Ovary (tissue), 3 donors: ENCODE measurements at regions not wholly inside any gene's neighbourhood (a gene's known extent, or its start where the extent isn't known, plus 50 kb on each side); places are given as distances from the start of the nearest gene placed in this dataset.

Experiments used
- EP300 ChIP-seq: sonication (generic); formaldehyde crosslinking; IDR thresholded peaks from one replicate; pipeline ENCODE4 v1.6.1; 2017; ENCODE audit warnings: antibody characterized with exemption
- POLR2A ChIP-seq: fragments of 450-650 bp; IDR thresholded peaks from one replicate; pipeline ENCODE4 v1.6.1; 2017; ENCODE audit warnings: antibody characterized with exemption, mild to moderate bottlenecking, moderate library complexity
- TF ChIP-seq, protein P1 (sequence below), 3 donors: fragments of 450-650 bp in 2 of 3; fragments of 200-600 bp in 1 of 3; IDR thresholded peaks; one replicate each; pipeline versions ENCODE4 v1.5.1 to v1.8.0; 2016 to 2022; ENCODE audit warnings: antibody characterized with exemption in 3 of 3, mild to moderate bottlenecking in 1 of 3
- donor health status: DM: no; HTN: no; CAD: no.

DNA sequence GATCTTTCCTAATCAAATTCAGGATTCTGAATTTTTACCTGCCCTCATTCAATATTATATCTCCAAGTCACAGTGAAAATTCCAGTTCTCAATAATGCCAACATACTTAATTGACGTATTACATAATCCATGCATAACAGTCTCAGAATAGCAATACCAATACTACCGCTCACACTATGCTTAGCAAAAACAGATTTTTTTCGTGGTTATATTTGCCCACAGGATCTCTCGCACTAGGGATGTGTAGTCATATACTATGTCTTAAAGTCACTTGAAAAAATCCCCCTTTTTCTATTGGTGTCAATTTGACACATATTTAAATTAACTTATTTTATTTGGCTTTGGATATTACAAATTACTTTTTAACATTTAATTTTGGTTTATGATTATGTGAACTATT is 323.1 kb upstream of the SLC35B3 start:
- TF ChIP-seq, protein P1, sequence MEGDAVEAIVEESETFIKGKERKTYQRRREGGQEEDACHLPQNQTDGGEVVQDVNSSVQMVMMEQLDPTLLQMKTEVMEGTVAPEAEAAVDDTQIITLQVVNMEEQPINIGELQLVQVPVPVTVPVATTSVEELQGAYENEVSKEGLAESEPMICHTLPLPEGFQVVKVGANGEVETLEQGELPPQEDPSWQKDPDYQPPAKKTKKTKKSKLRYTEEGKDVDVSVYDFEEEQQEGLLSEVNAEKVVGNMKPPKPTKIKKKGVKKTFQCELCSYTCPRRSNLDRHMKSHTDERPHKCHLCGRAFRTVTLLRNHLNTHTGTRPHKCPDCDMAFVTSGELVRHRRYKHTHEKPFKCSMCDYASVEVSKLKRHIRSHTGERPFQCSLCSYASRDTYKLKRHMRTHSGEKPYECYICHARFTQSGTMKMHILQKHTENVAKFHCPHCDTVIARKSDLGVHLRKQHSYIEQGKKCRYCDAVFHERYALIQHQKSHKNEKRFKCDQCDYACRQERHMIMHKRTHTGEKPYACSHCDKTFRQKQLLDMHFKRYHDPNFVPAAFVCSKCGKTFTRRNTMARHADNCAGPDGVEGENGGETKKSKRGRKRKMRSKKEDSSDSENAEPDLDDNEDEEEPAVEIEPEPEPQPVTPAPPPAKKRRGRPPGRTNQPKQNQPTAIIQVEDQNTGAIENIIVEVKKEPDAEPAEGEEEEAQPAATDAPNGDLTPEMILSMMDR (IDR thresholded peaks at IDR 0.05) = no peak
- TF ChIP-seq EP300 (no peak), POLR2A (no peak)
